Vagina (tissue), 2 donors: ENCODE measurements at regions not wholly inside any gene's neighbourhood (a gene's known extent, or its start where the extent isn't known, plus 50 kb on each side); places are given as distances from the start of the nearest gene placed in this dataset.

Experiments
- CTCF ChIP-seq, 3 experiments: fragments of 450-650 bp in 2 of 3; fragments of 200-600 bp in 1 of 3; sonication (generic) in 1 of 3; IDR thresholded peaks; one replicate each; pipeline ENCODE4 v1.5.1; 2017 to 2019; ENCODE audit warnings: antibody characterized with exemption in 3 of 3, mild to moderate bottlenecking in 2 of 3, moderate library complexity in 2 of 3
- POLR2A ChIP-seq, 2 donors: fragments of 450-650 bp; IDR thresholded peaks; one replicate each; pipeline ENCODE4 v1.6.1; 2017; ENCODE audit warnings: antibody characterized with exemption in 2 of 2, mild to moderate bottlenecking in 2 of 2, moderate library complexity in 2 of 2
- POLR2AphosphoS5 ChIP-seq, 2 donors: sonication (generic); formaldehyde crosslinking; IDR thresholded peaks; one replicate each; pipeline ENCODE4 v1.9.0; 2017; ENCODE audit warnings: antibody characterized with exemption in 2 of 2, mild to moderate bottlenecking in 2 of 2, low read depth in 1 of 2; ENCODE audit not compliant: insufficient read depth in 1 of 2

DNA sequence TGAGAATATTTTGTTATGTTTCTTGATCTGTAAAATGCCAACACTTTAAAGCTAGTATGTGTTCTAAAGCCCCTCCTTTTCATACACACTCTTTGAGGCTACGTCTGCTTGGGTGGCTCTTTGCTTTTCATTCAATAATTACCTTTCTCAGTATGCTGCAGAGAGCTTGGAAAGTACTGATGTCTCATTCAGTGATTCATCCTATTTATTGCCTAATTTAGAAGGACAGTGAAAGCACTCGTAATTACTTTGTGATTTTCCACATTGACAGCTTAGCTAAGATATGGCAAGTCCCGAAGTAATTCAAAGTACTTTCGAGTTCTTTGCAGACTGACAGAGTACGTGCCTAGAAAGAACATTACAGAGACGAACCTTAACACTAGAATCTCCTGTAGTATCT lies 57.2 kb downstream of the BMP15 start:
- TF ChIP-seq CTCF (IDR thresholded peaks at IDR 0.05) (no peak), POLR2A (IDR thresholded peaks at IDR 0.05) (no peak), POLR2AphosphoS5 (IDR thresholded peaks at IDR 0.05; ENCODE audit: insufficient read depth in 1 of 2, low read depth in 1 of 2) (peak in 1 of 2 donors; percentile 9)
